CD14-positive monocyte (primary cell): ENCODE measurements at regions not wholly inside any gene's neighbourhood (a gene's known extent, or its start where the extent isn't known, plus 50 kb on each side); places are given as distances from the start of the nearest gene placed in this dataset.

Experiments used
- DNase-seq, 3 donors: peaks; one replicate each; pipeline ENCODE4 v3.0.0-alpha.2; 2011 to 2022
- H2AFZ ChIP-seq: 2 replicates; pipeline ENCODE4 v1.6.0; 2012; ENCODE audit warnings: mild to moderate bottlenecking, low read depth, low read length, inconsistent platforms; ENCODE audit not compliant: insufficient read depth, poor library complexity, severe bottlenecking
- H3K27ac ChIP-seq, 2 donors: 1 replicate in 1 of 2; 2 replicates in 1 of 2; pipeline ENCODE4 v1.5.1; 2012 to 2013; ENCODE audit warnings: low read length in 2 of 2, control low read depth in 1 of 2, inconsistent platforms in 1 of 2, low read depth in 1 of 2, mild to moderate bottlenecking in 1 of 2
- H3K27me3 ChIP-seq, 2 donors: one replicate each; pipeline versions ENCODE4 v1.6.0 to v1.6.1; 2011 to 2013; ENCODE audit warnings: low read length in 2 of 2; ENCODE audit not compliant: control insufficient read depth in 2 of 2, insufficient read depth in 2 of 2
- H3K36me3 ChIP-seq, 2 donors: replicated peaks in 1 of 2; 1 replicate in 1 of 2; 2 replicates in 1 of 2; pipeline versions ENCODE4 v1.5.1 to v1.6.1; 2012 to 2013; ENCODE audit warnings: low read length in 2 of 2, control low read depth in 1 of 2, inconsistent platforms in 1 of 2, mild to moderate bottlenecking in 1 of 2; ENCODE audit not compliant: insufficient read depth in 2 of 2, control insufficient read depth in 1 of 2
- H3K4me1 ChIP-seq, 2 donors: 1 replicate in 1 of 2; 2 replicates in 1 of 2; pipeline versions ENCODE4 v1.5.1 to v1.6.1; 2012 to 2013; ENCODE audit warnings: low read length in 2 of 2, control low read depth in 1 of 2, inconsistent platforms in 1 of 2, mild to moderate bottlenecking in 1 of 2, moderate library complexity in 1 of 2; ENCODE audit not compliant: insufficient read depth in 2 of 2, control insufficient read depth in 1 of 2
- H3K4me2 ChIP-seq: replicated peaks from 2 replicates; pipeline ENCODE3; 2012; ENCODE audit warnings: low read length, moderate library complexity, mild to moderate bottlenecking; ENCODE audit not compliant: poor library complexity, severe bottlenecking; ENCODE audit errors: extremely low read depth
- H3K4me3 ChIP-seq, 3 experiments: fragments of 200-600 bp in 1 of 3; sonication (generic) in 1 of 3; replicated peaks in 1 of 3; 1 replicate in 2 of 3; 2 replicates in 1 of 3; pipeline ENCODE4 v1.5.1; 2011 to 2013; ENCODE audit warnings: low read length in 3 of 3, mild to moderate bottlenecking in 3 of 3, control low read depth in 2 of 3, low read depth in 2 of 3, inconsistent platforms in 1 of 3, moderate library complexity in 1 of 3
- H3K79me2 ChIP-seq: 2 replicates; pipeline ENCODE4 v1.6.0; 2012; ENCODE audit warnings: mild to moderate bottlenecking, control low read depth, inconsistent platforms, low read length, moderate library complexity; ENCODE audit not compliant: insufficient read depth
- H3K9ac ChIP-seq: 2 replicates; pipeline ENCODE4 v1.6.0; 2017; ENCODE audit warnings: low read length, mild to moderate bottlenecking; ENCODE audit not compliant: insufficient read depth, poor library complexity, severe bottlenecking
- H3K9me3 ChIP-seq, 2 donors: replicated peaks in 1 of 2; 1 replicate in 1 of 2; 2 replicates in 1 of 2; pipeline versions ENCODE4 v1.5.1 to v1.6.1; 2012 to 2013; ENCODE audit warnings: low read length in 2 of 2, control low read depth in 1 of 2; ENCODE audit not compliant: control insufficient read depth in 1 of 2, insufficient read depth in 1 of 2
- H4K20me1 ChIP-seq: 2 replicates; pipeline ENCODE4 v1.6.0; 2012; ENCODE audit warnings: mild to moderate bottlenecking, low read length, control low read depth, moderate library complexity; ENCODE audit not compliant: insufficient read depth
- H3K27ac Mint-ChIP-seq, 7 donors: one replicate each; pipeline ENCODE4 v1.8.0; 2020; ENCODE audit warnings: mild to moderate bottlenecking in 7 of 7, mixed read lengths in 7 of 7, moderate library complexity in 6 of 7, inconsistent platforms in 2 of 7
- H3K27me3 Mint-ChIP-seq, 3 donors: one replicate each; pipeline ENCODE4 v1.8.0; 2021 to 2022; ENCODE audit warnings: low read depth in 3 of 3, mild to moderate bottlenecking in 3 of 3, mixed read lengths in 3 of 3, moderate library complexity in 3 of 3, inconsistent platforms in 1 of 3
- H3K36me3 Mint-ChIP-seq, 2 donors: one replicate each; pipeline ENCODE4 v1.8.0; 2020; ENCODE audit warnings: mixed read lengths in 2 of 2, inconsistent platforms in 1 of 2, mild to moderate bottlenecking in 1 of 2
- H3K4me1 Mint-ChIP-seq: one replicate; pipeline ENCODE4 v1.8.0; 2020; ENCODE audit warnings: mild to moderate bottlenecking, mixed read lengths
- H3K4me3 Mint-ChIP-seq, 2 donors: one replicate each; pipeline ENCODE4 v1.8.0; 2020; ENCODE audit warnings: mild to moderate bottlenecking in 2 of 2, mixed read lengths in 2 of 2, moderate library complexity in 1 of 2
- H3K9me3 Mint-ChIP-seq, 7 donors: one replicate each; pipeline ENCODE4 v1.8.0; 2020 to 2022; ENCODE audit warnings: mixed read lengths in 7 of 7, mild to moderate bottlenecking in 6 of 7, moderate library complexity in 6 of 7, inconsistent platforms in 2 of 7
- WGBS: methylation state at CpG from one replicate; pipeline ENCODE4 v1.1.5; 2013; ENCODE audit warnings: missing lambda C conversion rate; ENCODE audit not compliant: insufficient coverage; 5-methylcytosine and 5-hydroxymethylcytosine counted together
- intact Hi-C, 2 donors: fragments of 100-400 bp; cut with micrococcal nuclease; formaldehyde crosslinking; loops; one replicate each; pipeline versions ENCODE4 v1.15.0 to v1.15.1; 2023
- TF ChIP-seq, protein P1 (sequence below): fragments of 200-600 bp; IDR thresholded peaks from one replicate; pipeline ENCODE4 v1.8.0; 2022; ENCODE audit warnings: antibody characterized with exemption, mild to moderate bottlenecking

DNA sequence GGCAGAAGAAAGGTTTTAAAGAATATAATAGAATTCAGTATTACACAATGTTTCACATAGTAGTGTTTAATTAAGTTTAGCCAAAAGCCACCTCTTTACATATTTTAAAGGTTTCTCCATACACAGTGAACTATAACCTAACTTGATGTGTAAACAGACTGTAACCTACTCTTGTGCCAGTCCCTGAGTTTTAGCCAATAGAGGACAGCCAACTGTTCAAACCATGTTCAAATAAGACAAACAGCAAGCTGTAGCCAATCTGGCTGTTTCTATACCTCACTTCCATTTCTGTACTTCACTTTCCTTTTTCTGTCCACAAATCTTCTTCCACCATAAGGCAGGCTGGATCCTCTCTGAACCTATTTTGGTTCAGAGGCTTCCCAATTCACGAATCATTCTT is 65.2 kb downstream of the TEX13C start:
- DNase-seq = no peak
- Histone ChIP-seq H3K9me3 (no peaks in the 10 kb centered on the region), H3K36me3 (no peaks in the 10 kb centered on the region), H3K9ac (no peak overlapping the region), H3K27ac (no peak overlapping the region), H3K27me3 (no peaks in the 10 kb centered on the region), H4K20me1 (no peaks in the 10 kb centered on the region), H3K4me1 (no peaks in the 10 kb centered on the region), H3K79me2 (no peaks in the 10 kb centered on the region), H2AFZ (no peak overlapping the region), H3K4me2 (no peak overlapping the region), H3K4me3 (no peak overlapping the region)
- no CpG with 5 or more reads among the region's 1 CpG for WGBS
- Mint-ChIP-seq H3K9me3 (peaks cover 0 to 10% (median 5%) of the 10 kb centered on the region in 7 donors), H3K27me3 (peaks cover 0 to 5% (median 1%) of the 10 kb centered on the region in 3 donors), H3K36me3 (no peaks in the 10 kb centered on the region), H3K27ac (no peak overlapping the region), H3K4me1 (no peaks in the 10 kb centered on the region), H3K4me3 (peak overlapping the region in 1 of 2 donors; percentile 29)
- intact Hi-C loops = no loop called here
- TF ChIP-seq, protein P1, sequence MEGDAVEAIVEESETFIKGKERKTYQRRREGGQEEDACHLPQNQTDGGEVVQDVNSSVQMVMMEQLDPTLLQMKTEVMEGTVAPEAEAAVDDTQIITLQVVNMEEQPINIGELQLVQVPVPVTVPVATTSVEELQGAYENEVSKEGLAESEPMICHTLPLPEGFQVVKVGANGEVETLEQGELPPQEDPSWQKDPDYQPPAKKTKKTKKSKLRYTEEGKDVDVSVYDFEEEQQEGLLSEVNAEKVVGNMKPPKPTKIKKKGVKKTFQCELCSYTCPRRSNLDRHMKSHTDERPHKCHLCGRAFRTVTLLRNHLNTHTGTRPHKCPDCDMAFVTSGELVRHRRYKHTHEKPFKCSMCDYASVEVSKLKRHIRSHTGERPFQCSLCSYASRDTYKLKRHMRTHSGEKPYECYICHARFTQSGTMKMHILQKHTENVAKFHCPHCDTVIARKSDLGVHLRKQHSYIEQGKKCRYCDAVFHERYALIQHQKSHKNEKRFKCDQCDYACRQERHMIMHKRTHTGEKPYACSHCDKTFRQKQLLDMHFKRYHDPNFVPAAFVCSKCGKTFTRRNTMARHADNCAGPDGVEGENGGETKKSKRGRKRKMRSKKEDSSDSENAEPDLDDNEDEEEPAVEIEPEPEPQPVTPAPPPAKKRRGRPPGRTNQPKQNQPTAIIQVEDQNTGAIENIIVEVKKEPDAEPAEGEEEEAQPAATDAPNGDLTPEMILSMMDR = no peak

DNA sequence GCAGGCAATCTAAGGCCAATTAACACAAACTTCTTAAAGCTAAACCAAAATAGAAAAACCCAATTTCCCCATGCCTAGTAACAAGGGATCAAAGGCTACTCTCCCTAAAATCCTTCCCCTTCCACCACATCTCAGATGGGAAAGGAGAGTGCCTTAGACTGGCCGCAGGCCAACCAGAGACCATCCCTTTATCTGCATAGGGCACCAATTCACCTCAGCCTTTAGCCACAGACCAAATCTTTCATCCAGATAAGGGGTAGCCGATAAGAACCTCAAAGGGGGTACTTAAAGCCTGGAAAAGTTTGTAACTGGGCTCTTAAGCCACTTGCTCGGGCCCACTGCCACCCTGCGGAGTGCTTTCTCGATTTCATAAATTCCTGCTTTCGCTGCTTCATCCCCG is 68.3 kb downstream of the TEX13C start:
- H3K27me3 ChIP-seq = no peaks in the 10 kb centered on the region
- no peak for DNase-seq
- H3K4me3 Mint-ChIP-seq = no peak overlapping the region
- H4K20me1 ChIP-seq = no peaks in the 10 kb centered on the region
- H3K4me1 Mint-ChIP-seq = no peaks in the 10 kb centered on the region
- intact Hi-C loops = no loop called here
- TF ChIP-seq, protein P1 = no peak
- H3K27ac ChIP-seq = no peak overlapping the region
- peaks cover 0 to 5% (median 0%) of the 10 kb centered on the region in 3 donors for H3K27me3 Mint-ChIP-seq
- no peak overlapping the region for H3K9ac ChIP-seq
- peaks cover 3 to 11% (median 5%) of the 10 kb centered on the region in 7 donors for H3K9me3 Mint-ChIP-seq
- H3K4me3 ChIP-seq = no peak overlapping the region
- H3K27ac Mint-ChIP-seq = no peak overlapping the region
- no peaks in the 10 kb centered on the region for H3K36me3 ChIP-seq
- no peaks in the 10 kb centered on the region for H3K9me3 ChIP-seq
- no peaks in the 10 kb centered on the region for H3K36me3 Mint-ChIP-seq
- H2AFZ ChIP-seq = no peak overlapping the region
- 76% methylated on average over 2 of the region's 7 CpGs for WGBS
- no peaks in the 10 kb centered on the region for H3K79me2 ChIP-seq
- H3K4me2 ChIP-seq = no peak overlapping the region
- H3K4me1 ChIP-seq = no peaks in the 10 kb centered on the region
